HG03135 (cell line): ENCODE measurements at regions not wholly inside any gene's neighbourhood (a gene's known extent, or its start where the extent isn't known, plus 50 kb on each side); places are given as distances from the start of the nearest gene placed in this dataset.
A peak's percentile ranks its signal among the peaks of the same experiment; 100 is the strongest.
"Not testable (repeated sequence)": the region's sequence is repeated elsewhere in the genome, so short reads cannot be mapped to it uniquely, and the experiment has no call there.

Experiments used
- ATAC-seq: cut with Tn5 transposase; IDR thresholded peaks from one replicate; pipeline ENCODE4 v1.9.1; 2021; ENCODE audit warnings: mild to moderate bottlenecking, moderate library complexity; ENCODE audit not compliant: unreplicated experiment

DNA sequence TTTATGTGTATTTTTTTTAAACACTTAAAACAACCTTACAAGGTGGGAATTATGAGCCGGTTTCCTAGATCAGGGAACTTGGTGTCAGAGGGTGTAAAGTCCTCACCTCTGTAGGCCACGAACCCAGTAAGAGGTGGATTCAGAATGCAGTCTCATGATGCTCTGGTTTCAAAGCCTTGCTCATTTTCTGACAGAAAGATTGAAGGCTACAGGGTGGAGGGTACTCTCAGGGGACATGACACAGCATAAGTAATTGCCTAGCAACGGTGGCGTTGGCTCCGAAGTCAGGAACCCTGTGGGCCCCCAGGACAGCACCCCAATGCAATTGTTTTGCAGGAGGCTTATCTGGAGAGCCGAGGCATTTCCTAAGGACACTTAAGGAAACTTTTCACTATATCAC, 794.7 kb downstream of the EFNB2 start:
- no peak for ATAC-seq

DNA sequence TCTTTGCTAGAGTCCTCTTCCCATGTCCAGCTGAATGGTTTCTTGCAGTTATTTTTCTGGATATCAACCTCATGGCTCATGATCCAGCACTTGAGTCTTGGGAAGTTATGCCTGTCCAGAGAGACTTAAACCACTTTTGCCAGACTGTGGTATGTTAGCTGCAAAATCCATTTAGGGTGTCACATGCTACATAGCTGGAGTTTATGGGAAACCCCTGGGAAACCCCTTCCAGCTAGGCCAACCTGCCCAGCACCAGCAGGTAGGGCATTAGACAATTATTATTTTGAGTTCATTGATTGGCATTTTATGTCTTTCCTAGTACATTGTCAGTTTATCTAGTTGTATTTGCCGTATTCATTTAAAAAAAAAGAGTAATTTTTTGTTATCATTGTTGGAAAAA, 797.8 kb downstream of the EFNB2 start:
- ATAC-seq: no peak

DNA sequence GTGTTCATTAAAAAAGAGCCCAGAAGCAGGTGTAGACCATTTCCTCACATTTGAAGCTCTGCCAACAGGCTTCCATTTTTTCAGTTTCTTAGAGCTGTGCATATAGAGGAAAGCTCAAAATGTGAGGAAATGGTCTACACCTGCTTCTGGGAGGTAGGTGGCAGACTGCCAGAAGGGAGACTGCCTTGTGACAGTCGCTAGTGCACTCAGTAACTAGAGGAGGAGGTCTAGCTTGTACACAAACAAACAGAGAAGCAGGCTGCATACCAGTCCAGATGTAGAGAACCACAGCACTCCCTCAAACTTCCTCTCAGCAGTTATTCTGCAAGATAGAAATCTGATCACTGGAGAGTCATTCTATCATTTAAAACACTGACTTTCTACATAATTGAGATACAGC, 800.2 kb downstream of the EFNB2 start:
- no peak for ATAC-seq

DNA sequence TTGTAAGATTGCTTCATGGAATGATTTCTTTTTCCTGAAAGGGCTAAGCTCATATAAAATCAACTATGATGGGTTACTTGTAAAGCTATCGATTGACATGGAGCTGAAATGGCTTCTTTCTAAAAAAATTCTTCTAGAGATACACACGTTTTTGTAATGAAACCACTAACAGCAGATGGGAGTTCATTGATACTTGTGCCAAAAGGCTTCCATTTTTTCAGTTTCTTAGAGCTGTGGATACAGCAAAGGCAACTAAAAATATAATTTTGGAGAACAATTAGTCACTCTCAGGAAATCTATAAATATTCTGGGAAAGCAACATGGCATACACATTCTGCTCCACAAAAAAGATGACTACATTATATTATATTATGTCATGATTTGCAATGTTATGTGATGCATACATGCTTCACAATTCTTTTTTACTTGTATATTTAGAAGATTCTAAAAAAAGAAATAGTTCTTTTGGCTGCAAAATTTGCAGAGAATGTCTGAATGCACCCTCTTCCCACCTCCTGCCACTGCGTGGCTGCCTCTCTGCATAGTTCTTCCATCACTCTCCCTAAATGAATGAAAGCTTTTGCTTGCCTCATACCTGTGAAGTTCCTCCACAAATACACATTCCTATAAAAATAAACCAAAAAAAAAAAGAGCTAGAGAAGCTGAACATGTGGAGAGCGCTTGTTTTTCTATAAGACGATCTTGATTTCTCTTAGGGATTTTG, 802.5 kb downstream of the EFNB2 start:
- ATAC-seq: no peak

DNA sequence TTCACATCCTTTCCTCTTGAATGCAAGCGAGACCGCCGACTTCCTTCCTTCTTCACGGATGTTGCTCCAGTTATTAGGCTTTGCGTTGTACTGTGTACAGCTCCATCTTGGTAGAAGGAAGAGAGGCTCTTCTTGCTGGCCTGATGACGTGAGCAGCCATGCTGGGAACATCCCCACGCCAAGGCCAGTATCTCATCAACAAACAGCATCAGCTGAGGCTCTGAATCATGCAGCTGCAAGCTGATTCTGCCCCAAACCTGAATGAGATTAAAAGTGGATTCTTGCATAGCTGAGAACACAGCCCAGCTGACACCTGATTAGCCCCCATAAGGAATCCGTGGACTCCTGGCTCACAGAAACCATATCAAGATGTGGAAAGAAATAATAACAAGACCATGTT, 809.6 kb downstream of the EFNB2 start:
- no peak for ATAC-seq

DNA sequence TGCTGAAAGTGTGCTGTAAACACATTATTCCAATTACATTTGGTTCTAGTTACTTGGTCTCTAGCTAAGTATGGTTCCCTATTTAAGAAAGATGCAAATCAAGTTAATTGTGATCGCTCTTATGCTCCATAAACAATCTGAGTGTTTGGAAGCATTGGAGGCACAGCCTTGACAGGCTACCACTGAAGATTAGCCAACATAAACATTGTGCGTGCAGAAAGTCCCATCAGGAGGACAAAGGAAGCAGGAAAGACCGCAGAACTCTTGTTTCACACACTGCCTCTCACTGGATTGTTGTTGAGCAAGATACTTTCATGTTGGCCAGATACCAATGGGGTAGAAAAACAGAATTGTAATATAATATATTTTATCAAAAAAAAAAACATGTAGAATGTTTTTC, 814.4 kb downstream of the EFNB2 start:
- no peak for ATAC-seq

DNA sequence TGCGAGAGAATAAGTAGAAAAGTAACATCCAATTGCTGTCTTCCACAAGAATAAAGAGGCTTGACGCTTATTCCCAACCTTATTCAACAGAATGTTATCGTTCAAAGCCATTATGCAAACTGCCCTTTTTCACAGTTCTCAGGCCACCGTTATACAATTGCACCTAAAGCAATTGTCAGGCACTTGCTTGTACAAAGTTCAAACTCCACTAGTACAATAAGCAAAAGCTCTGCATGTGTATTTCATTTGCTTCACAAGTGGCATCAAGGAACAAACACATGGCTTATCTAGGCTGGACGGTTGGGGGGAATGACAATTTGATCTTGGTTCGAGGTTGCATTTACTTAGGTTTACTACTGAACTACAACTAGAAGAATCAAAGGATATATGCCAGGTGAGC, 815.6 kb downstream of the EFNB2 start:
- ATAC-seq: no peak

DNA sequence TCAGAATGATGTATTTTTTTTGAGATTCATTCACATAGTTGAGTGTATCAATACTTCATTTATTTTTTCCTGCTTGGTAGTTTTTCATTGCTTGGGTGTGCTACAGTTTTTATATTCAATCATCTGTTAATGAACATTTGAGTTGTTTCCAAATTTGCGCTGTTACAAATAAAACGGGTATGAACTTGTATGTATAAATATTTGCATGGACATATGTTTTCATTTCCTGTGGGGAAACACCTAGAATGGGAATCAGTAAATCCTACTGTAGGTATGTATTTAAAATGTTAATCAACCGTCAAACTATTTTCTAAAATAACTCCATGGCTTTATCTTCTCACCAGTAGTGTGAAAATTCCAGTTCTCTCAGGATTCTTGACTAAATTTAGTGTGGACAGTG, 826.3 kb downstream of the EFNB2 start:
- no peak for ATAC-seq

DNA sequence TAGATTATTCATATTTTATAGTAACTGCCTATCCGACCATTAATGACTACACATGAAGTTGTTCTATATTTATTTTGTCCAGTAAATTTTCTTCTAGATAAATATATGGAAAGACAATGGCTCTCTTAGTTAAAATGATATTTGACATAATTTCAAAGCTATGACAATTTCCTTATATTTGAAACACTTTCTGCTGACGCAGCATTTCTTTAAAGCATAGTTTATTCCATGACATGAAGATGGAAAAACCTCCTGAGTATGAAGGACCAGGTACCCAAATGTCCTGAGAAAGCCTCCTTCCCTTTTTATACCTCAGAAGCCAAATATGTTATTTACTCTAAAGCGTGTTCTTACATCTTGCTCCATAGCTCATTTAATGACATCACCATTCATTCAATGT, 831.6 kb downstream of the EFNB2 start:
- no peak for ATAC-seq

DNA sequence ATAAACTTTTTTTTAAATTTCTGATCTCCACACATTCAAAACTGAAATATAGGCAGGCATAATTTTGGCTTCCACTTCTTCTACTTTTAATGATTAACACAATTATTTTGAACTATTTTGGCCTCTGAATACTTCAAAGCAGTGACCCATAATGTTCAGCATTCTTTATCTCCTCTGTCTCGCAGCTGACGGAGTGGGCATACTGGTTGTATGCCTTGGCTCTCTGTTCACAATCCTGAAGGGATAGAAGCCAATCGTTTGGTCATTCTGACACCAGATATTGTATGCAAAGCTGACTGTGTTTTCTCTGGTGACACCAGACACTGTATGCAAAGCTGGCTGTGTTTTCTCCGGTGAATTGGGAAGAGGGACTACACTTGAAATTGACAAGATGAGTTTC, 833.0 kb downstream of the EFNB2 start:
- ATAC-seq: no peak

DNA sequence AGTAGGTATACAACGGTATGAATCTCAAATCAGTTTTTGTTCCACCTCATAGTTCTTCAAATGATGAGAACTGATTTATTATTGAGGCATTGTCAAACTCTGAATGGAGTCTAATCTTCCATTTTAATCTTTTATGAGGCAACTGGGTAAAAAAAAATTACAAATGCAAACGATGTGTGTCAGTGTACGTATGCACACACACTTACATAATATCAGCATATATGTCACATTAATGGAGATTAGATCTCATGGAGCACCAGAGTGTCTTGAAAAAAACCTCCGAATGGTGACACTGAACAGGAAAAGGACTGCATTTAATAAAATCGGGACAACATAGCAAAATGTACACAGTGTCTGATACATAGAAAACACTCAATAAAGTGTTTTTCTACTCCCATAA, 842.7 kb downstream of the EFNB2 start:
- no peak for ATAC-seq

DNA sequence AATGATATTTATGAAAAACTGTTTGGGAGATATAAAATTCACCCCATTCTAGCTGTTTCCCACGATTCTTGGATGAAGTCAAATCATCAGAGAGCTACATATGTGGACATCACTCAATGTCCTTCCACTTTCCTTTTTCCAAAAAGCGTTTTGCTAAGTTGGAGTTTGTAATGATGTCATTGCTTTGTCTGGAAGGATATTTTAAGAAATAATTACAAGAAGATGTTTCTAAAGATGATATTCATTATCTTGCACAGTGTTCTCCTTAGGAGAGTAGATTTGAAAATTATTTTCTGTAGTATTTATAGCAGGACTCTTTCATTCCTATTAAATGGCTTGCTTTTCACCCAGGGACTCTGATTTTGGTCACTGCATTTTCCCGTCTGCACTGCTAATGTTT, 851.2 kb downstream of the EFNB2 start:
- ATAC-seq: no peak

DNA sequence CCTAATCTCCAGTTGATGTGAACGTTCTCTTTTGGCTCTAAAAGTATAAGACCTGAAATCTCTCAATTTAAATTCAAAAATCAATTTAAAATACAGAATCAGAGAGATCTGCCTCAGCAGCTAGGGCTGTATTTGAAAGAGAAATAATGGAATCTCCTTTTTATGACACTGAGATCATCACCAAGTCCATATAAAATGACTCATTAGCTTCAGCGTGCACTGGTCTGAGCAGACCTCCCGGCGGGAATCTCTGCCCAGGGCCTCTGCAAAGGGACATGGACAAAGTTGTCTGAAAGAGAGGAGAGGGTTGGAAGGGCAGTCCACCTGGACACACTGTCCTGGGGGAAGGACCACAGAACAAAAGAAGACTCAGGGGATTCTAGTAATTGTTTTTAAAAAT, 855.6 kb downstream of the EFNB2 start:
- no peak for ATAC-seq

DNA sequence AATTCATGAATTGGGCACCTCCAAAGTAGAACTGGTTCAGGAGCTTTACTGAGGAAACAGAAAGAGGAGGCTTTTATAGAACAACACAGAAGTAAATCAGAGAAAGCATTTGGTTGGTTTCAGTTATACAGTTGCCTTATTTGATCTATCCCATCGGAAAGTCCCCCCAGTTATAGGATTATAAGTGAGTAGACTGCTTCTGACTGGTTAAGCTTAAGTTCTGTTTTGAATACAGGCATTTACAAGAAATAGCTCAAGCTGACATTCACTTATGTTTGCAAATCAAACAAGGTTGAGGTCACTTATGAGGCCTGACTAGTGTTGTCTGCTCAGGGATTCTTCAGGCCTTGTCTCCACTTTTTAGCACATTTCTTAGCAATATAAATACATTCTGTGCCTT, 857.4 kb downstream of the EFNB2 start:
- no peak for ATAC-seq

DNA sequence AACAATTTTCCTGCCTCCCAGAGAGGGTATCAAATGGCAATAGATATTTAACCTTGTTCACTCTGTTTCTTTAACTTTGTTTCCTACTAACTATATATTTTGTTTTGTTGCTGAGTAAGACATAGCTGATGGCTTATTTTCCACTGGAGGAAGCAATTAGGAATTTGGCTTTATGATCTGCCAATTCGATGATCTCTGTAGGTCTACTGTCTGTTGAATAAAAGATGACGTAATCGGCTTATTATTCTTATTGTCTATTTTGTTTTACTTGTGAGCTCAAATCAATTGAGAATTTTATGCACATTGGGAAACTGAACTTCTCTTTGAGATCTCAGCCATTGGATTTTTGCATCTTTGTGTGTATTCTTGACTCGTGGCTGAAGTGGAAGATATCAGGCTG, 862.6 kb downstream of the EFNB2 start:
- no peak for ATAC-seq

DNA sequence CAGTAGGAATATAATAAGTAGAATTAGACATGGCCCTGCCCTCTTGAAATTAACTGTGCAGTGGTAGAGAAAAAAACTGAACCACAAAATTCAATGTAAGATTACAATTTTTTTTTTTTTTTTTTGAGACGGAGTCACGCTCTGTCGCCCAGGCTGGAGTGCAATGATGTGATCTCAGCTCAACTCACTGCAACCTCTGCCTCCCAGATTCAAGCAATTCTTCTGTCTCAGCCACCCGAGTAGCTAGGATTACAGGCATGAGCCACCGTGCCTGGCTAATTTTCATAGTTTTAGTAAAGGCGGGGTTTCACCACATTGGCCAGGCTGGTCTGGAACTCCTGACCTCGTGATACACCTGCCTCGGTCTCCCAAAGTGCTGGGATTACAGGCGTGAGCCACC, 864.3 kb downstream of the EFNB2 start:
- not testable (repeated sequence) for ATAC-seq

DNA sequence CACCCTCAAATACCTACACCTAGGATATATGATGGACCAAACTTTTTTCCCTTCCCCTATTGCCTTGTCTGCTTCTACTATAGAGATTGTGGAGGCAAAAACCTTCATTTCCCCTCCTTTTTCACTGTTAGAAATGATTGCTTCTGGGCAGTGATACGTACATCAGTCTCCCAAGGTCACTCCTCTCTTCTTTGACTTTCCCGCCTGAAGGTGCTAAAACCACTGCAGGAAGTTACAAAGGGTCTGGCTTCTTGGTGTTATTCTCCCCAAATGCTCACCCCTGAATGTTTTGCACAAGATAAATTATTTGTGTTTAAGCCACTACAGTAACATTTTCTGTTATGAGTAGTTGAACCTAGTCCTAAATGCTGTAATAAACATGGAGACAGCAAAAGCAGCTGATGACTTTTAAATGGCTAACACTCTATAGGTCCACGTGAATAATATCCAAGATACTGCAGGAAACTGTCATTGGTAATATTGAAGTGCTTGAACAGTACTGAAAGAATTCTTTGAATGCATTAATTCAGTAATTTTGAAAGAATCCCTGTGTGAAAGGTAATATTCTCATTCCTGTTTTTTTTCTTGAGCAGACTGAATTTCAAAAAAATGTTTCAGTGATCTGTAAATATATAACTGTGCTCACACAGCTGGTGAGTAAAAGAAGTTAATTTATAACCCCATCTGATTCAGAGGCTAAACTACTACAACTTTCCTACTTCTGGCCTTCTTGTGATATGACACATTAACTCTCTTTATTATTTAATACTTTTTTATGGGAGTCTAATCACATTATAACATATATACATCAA, 865.1 kb downstream of the EFNB2 start:
- ATAC-seq: peak; percentile 52

DNA sequence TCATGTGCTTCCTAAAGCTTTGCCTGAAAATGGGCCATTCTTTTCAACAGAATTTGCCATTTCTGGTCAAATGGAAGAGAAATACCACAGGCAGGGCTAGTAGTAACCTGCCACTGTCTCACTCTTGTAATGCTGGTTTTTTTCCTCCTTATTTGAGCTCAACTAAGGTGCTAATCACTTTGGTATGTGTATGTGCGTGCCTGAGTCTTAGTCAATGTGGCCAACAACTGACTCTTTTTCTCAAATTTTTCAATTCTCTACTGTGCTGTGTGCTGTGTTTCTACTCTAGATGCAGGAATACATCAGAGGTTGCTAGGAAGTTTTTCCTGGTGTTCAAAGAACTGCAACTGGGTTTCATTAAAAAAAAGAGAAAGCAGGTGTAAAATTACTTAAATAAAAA, 870.2 kb downstream of the EFNB2 start:
- ATAC-seq: no peak

DNA sequence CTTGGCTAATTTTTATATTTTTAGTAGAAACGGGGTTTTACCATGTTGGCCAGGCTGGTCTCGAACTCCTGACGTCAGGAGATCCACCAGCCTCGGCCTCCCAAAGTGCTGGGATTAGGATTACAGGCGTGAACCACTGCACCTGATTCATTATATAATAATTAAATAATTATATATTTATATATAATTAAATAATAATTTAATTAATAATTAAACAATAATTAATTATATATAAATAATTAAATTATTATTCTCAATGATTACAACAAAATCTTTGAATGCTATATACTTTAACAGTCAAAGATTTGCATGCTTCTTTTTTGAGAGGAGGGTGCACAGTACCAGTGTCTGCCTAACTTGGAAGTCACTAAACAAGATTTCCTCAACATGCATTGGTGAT, 872.3 kb downstream of the EFNB2 start:
- no peak for ATAC-seq

DNA sequence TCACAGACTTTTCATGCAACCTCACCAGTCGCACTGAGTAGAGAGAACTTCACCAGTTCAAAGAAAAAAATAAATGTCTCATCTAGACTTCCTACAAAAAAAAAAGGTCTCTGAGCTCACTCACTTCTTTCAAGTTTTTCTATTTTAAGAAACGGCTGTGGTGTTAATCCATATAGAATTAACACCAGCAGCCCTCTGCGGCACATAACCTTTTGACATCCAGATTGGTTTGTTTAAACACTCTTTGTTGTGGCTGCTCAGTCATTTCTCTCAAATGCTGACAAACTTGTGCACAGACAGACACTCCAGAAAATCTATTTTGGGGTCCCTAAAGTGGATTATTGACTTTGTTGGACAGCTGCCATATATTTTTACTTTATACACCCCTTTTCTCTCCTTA, 874.9 kb downstream of the EFNB2 start:
- ATAC-seq: no peak

DNA sequence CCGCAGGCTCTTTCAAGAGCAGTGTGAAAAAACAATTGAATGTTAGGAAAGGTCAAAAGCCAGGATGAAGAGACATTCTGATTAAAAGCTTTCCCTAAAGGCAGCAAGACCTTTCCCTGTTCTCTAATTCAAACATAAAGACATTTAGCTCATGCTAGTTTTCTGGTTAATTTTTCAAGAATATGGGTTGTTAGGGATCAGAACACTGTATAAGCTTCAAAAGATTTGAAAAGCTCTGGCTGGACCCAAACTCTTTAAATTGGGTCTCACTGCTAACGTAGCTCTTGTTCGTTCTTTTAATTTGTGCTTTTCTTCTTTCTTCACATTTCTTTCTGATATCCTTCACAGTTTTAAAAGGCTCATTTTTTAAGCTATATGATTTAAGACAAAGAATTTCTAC, 877.0 kb downstream of the EFNB2 start:
- ATAC-seq: no peak

DNA sequence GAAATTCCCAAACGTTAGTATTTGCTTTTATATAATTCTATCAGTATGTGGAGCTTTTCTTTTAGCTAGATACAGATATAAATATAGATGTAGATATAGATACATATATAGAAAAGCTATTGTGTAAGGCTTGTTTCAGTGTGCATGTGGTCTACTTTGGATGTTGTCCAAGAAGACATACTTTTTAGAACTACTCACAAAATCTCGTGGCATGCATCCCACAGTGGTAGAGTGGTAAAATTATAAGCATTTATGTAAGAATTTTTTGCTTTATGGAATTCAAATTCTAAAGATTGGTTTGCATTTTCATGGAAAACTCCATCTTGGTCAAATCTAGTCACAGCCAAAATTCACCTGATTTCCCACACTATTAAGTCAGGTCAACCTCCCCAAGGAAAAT, 880.4 kb downstream of the EFNB2 start:
- ATAC-seq: no peak

DNA sequence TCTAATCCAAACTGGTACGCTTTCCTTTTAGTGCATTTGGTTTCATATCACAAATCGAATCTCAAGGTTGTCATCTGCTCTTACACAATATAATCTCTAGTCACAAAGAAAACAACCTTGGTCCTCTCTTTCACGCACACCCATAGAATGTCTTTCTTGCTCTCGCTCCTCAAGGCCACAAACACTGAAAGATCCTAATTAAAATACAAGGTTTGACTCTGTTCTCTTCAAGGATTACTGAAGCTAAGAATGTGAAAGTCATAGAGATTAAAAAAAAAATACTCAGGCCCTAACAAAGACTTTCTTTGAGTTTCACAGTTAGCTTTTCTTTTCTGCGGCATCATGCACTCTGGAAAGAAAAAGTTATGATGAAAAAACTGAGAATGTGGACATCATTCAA, 891.5 kb downstream of the EFNB2 start:
- no peak for ATAC-seq
